Heart right ventricle (tissue), 16 donors: ENCODE measurements at regions not wholly inside any gene's neighbourhood (a gene's known extent, or its start where the extent isn't known, plus 50 kb on each side); places are given as distances from the start of the nearest gene placed in this dataset.

Source experiments
- ATAC-seq, 8 donors: fragments of 200-7000 bp; cut with Tn5 transposase; one replicate each; pipeline ENCODE4 v1.9.1; 2020; ENCODE audit warnings: mild to moderate bottlenecking in 8 of 8, moderate library complexity in 8 of 8, moderate number of reproducible peaks in 1 of 8
- DNase-seq, 2 donors: peaks; one replicate each; pipeline ENCODE4 v3.0.0-alpha.2; 2020
- H3K27ac ChIP-seq, 10 donors: fragments of 200-600 bp; sonication (generic) in 2 of 10; one replicate each; pipeline versions ENCODE4 v1.5.0 to v1.8.0; 2020 to 2022; ENCODE audit warnings: mild to moderate bottlenecking in 3 of 10
- H3K27me3 ChIP-seq, 7 donors: fragments of 200-600 bp; one replicate each; pipeline ENCODE4 v1.8.0; 2021 to 2022; ENCODE audit warnings: mild to moderate bottlenecking in 2 of 7
- H3K36me3 ChIP-seq, 9 donors: fragments of 200-600 bp; sonication (generic) in 1 of 9; one replicate each; pipeline versions ENCODE4 v1.5.0 to v1.8.0; 2020 to 2022; ENCODE audit warnings: mild to moderate bottlenecking in 2 of 9
- H3K4me1 ChIP-seq, 9 donors: fragments of 200-600 bp; sonication (generic) in 1 of 9; one replicate each; pipeline versions ENCODE4 v1.5.0 to v1.8.0; 2020 to 2022; ENCODE audit warnings: mild to moderate bottlenecking in 4 of 9
- H3K4me3 ChIP-seq, 10 donors: fragments of 200-600 bp; sonication (generic) in 2 of 10; one replicate each; pipeline versions ENCODE4 v1.5.0 to v1.8.0; 2020 to 2022; ENCODE audit warnings: mild to moderate bottlenecking in 7 of 10, moderate library complexity in 2 of 10
- H3K9me3 ChIP-seq, 11 donors: fragments of 200-600 bp in 10 of 11; sonication (generic) in 2 of 11; one replicate each; pipeline versions ENCODE4 v1.5.0 to v1.8.0; 2013 to 2022; ENCODE audit warnings: mild to moderate bottlenecking in 2 of 11, control low read depth in 1 of 11, moderate library complexity in 1 of 11
- CTCF ChIP-seq, 9 donors: fragments of 200-600 bp; sonication (generic) in 2 of 9; IDR thresholded peaks; one replicate each; pipeline versions ENCODE4 v1.5.0 to v1.8.0; 2021 to 2022; ENCODE audit warnings: antibody characterized with exemption in 9 of 9, mild to moderate bottlenecking in 5 of 9, moderate library complexity in 1 of 9
- WGBS, 2 donors: extraction: QIAGEN DNeasy Blood & Tissue Kit; methylation state at CpG; one replicate each; pipeline ENCODE4 v1.1.7; 2013; ENCODE audit warnings: inconsistent platforms in 1 of 2; 5-methylcytosine and 5-hydroxymethylcytosine counted together
- intact Hi-C, 10 donors: fragments of 100-400 bp; cut with DNase I; formaldehyde crosslinking; loops; one replicate each; pipeline versions ENCODE4 v1.11.1 to v1.14.2; 2022
- donor health status: Arrhythmogenic right ventricular cardiomyopathy.
- donor health status: ischemic (EF 13 %, LVEDD 7.1; RV severe dilation, severe dysfunction).
- donor health status: healthy with polysubstance abuse.
- donor health status: DM: no; HTN: yes; CAD: no.
- donor health status: DM: no; HTN: no; CAD: no.
- donor health status: ischemic (EF 25% LVEDD 6.9; RV normal size, moderate dysfunction).
- donor health status: ischemic (EF 25% LVEDD 5.7; RV mildly dilated, moderate dysfunction).
- donor health status: healthy.
- donor health status: DM: yes; HTN: yes; CAD: no.
- donor health status: Ischemic cardiomyopathy.
- donor health status: ischemic (EF 35%, LVEDD 5.7; RV mildly dilated, moderate dysfunction).
- donor health status: nonischemic (EF 11% LVEDD 7.7; RV severe dilation, severe dysfunction).
- donor health status: DM: yes; HTN: yes; CAD: no.
- donor health status: PGD.
- donor health status: ischemic (EF 29% LVEDD 5.4; RV normal size, mild dysfunction).
- donor health status: nonischemic (EF 23%, LVEDD 6.1; RV moderate dilation, normal function).

- no peaks in the 10 kb centered on the region for H3K36me3 ChIP-seq
Observed at GRCh38 chr1:116832308-116832931, 77.3 kb upstream of the PTGFRN start.

GRCh38 chr1:116832932-116833578, 76.7 kb upstream of the PTGFRN start:
- no peak for TF ChIP-seq CTCF (IDR thresholded peaks at IDR 0.05)
- H3K9me3 ChIP-seq: peaks cover 0 to 13% (median 0%) of the 10 kb centered on the region in 11 donors
- H3K27ac ChIP-seq: no peak overlapping the region
- WGBS, 2 donors: 70 to 87% methylated on average over 3 of the region's 3 CpGs
- H3K27me3 ChIP-seq: no peaks in the 10 kb centered on the region
- intact Hi-C loops: no loop called here
- no peaks in the 10 kb centered on the region for H3K36me3 ChIP-seq
- no peak for DNase-seq
- H3K4me3 ChIP-seq: no peak overlapping the region
- peaks cover 0 to 7% (median 0%) of the 10 kb centered on the region in 9 donors for H3K4me1 ChIP-seq
- ATAC-seq: no peak

More at GRCh38 chr1:116832308-116832931, 77.3 kb upstream of the PTGFRN start:
- TF ChIP-seq CTCF (IDR thresholded peaks at IDR 0.05): no peak
- ATAC-seq (no peak), DNase-seq (no peak)
- H3K4me1 ChIP-seq: peaks cover 0 to 7% (median 0%) of the 10 kb centered on the region in 9 donors
- H3K27ac ChIP-seq: no peak overlapping the region
- WGBS, 2 donors: 60 to 61% methylated on average over 6 of the region's 6 CpGs
- H3K9me3 ChIP-seq: peaks cover 0 to 9% (median 0%) of the 10 kb centered on the region in 11 donors
- H3K27me3 ChIP-seq: no peaks in the 10 kb centered on the region
- intact Hi-C loops: no loop called here
- H3K4me3 ChIP-seq: no peak overlapping the region

GRCh38 chr1:116833718-116834117, 76.0 kb upstream of the PTGFRN start:
- 50 to 52% methylated on average over 1 of the region's 1 CpG for WGBS, 2 donors

GRCh38 chr1:116834595-116834994, 75.1 kb upstream of the PTGFRN start:
- Histone ChIP-seq H3K9me3 (peaks cover 0 to 13% (median 0%) of the 10 kb centered on the region in 11 donors), H3K27me3 (no peaks in the 10 kb centered on the region), H3K27ac (no peak overlapping the region), H3K4me1 (peaks cover 0 to 7% (median 0%) of the 10 kb centered on the region in 9 donors), H3K36me3 (no peaks in the 10 kb centered on the region), H3K4me3 (no peak overlapping the region)
- DNase-seq (no peak), ATAC-seq (no peak)
- intact Hi-C loops: no loop called here
- TF ChIP-seq CTCF (IDR thresholded peaks at IDR 0.05): no peak
- 79 to 87% methylated on average over 2 of the region's 2 CpGs for WGBS, 2 donors

More at GRCh38 chr1:116833718-116834117, 76.0 kb upstream of the PTGFRN start:
- H3K27me3 ChIP-seq: no peaks in the 10 kb centered on the region
- intact Hi-C loops: no loop called here
- ATAC-seq: no peak
- peaks cover 0 to 13% (median 0%) of the 10 kb centered on the region in 11 donors for H3K9me3 ChIP-seq
- no peak overlapping the region for H3K27ac ChIP-seq
- H3K4me3 ChIP-seq: no peak overlapping the region
- peaks cover 0 to 7% (median 0%) of the 10 kb centered on the region in 9 donors for H3K4me1 ChIP-seq
- DNase-seq: no peak
- TF ChIP-seq CTCF (IDR thresholded peaks at IDR 0.05): no peak
- no peaks in the 10 kb centered on the region for H3K36me3 ChIP-seq
